ENCODE measurements at regions not wholly inside any gene's neighbourhood (a gene's known extent, or its start where the extent isn't known, plus 50 kb on each side); places are given as distances from the start of the nearest gene placed in this dataset.

GRCh38 chr2:49836017-49836416, 681.7 kb upstream of the FSHR start:
- H3K4me3 ChIP-seq (ENCODE audit: low read depth, low read length), result no peak overlapping the region
- TF ChIP-seq POLR2A (IDR thresholded peaks at IDR 0.05; ENCODE audit: extremely low read depth, insufficient read length), result no peak
- no peak for DNase-seq (ENCODE audit: low read depth)

GRCh38 chr2:49834433-49834832, 680.1 kb upstream of the FSHR start:
- TF ChIP-seq CTCF (IDR thresholded peaks at IDR 0.05; ENCODE audit: low read depth, low read length), result no peak
- TF ChIP-seq POLR2A (IDR thresholded peaks at IDR 0.05; ENCODE audit: extremely low read depth, insufficient read length), result no peak
- TF ChIP-seq MYC (IDR thresholded peaks at IDR 0.05; ENCODE audit: low read depth, low read length), result no peak
- TF ChIP-seq MAX (IDR thresholded peaks at IDR 0.05; ENCODE audit: low read depth, low read length), result no peak
- no peak for DNase-seq (ENCODE audit: low read depth)
- no peak overlapping the region for H3K4me3 ChIP-seq (ENCODE audit: low read depth, low read length)

- no peak overlapping the region for H3K4me3 ChIP-seq (ENCODE audit: low read depth, low read length)
- TF ChIP-seq CTCF (IDR thresholded peaks at IDR 0.05; ENCODE audit: low read depth, low read length) (no peak), POLR2A (IDR thresholded peaks at IDR 0.05; ENCODE audit: extremely low read depth, insufficient read length) (no peak), MAX (IDR thresholded peaks at IDR 0.05; ENCODE audit: low read depth, low read length) (no peak), MYC (IDR thresholded peaks at IDR 0.05; ENCODE audit: low read depth, low read length) (no peak)
- DNase-seq (ENCODE audit: low read depth), result no peak
Observed at GRCh38 chr2:49832555-49832954, 678.2 kb upstream of the FSHR start.

- TF ChIP-seq MAX (IDR thresholded peaks at IDR 0.05; ENCODE audit: low read depth, low read length), result no peak
- TF ChIP-seq CTCF (IDR thresholded peaks at IDR 0.05; ENCODE audit: low read depth, low read length), result no peak
- no peak for TF ChIP-seq MYC (IDR thresholded peaks at IDR 0.05; ENCODE audit: low read depth, low read length)
- no peak for TF ChIP-seq POLR2A (IDR thresholded peaks at IDR 0.05; ENCODE audit: extremely low read depth, insufficient read length)
- H3K4me3 ChIP-seq (ENCODE audit: low read depth, low read length), result no peak overlapping the region
- no peak for DNase-seq (ENCODE audit: low read depth)
Observed at GRCh38 chr2:49831698-49832367, 677.5 kb upstream of the FSHR start.

GRCh38 chr2:49830846-49831245, 676.5 kb upstream of the FSHR start:
- H3K4me3 ChIP-seq (ENCODE audit: low read depth, low read length), result no peak overlapping the region
- DNase-seq (ENCODE audit: low read depth), result no peak
- TF ChIP-seq POLR2A (IDR thresholded peaks at IDR 0.05; ENCODE audit: extremely low read depth, insufficient read length), result no peak

GRCh38 chr2:49827366-49827765, 673.1 kb upstream of the FSHR start:
- DNase-seq (ENCODE audit: low read depth), result no peak
- TF ChIP-seq CTCF (IDR thresholded peaks at IDR 0.05; ENCODE audit: low read depth, low read length) (no peak), MYC (IDR thresholded peaks at IDR 0.05; ENCODE audit: low read depth, low read length) (no peak), POLR2A (IDR thresholded peaks at IDR 0.05; ENCODE audit: extremely low read depth, insufficient read length) (no peak), MAX (IDR thresholded peaks at IDR 0.05; ENCODE audit: low read depth, low read length) (no peak)
- H3K4me3 ChIP-seq (ENCODE audit: low read depth, low read length), result no peak overlapping the region

GRCh38 chr2:49813208-49813607, 658.9 kb upstream of the FSHR start:
- H3K4me3 ChIP-seq (ENCODE audit: low read depth, low read length), result no peak overlapping the region
- TF ChIP-seq MYC (IDR thresholded peaks at IDR 0.05; ENCODE audit: low read depth, low read length) (no peak), POLR2A (IDR thresholded peaks at IDR 0.05; ENCODE audit: extremely low read depth, insufficient read length) (no peak), MAX (IDR thresholded peaks at IDR 0.05; ENCODE audit: low read depth, low read length) (no peak), CTCF (IDR thresholded peaks at IDR 0.05; ENCODE audit: low read depth, low read length) (no peak)
- DNase-seq (ENCODE audit: low read depth), result no peak
